Endothelial cell of umbilical vein (primary cell): ENCODE measurements at regions not wholly inside any gene's neighbourhood (a gene's known extent, or its start where the extent isn't known, plus 50 kb on each side); places are given as distances from the start of the nearest gene placed in this dataset.

Experiments used
- BruUV-seq: library from RNA; stranded (reverse); fragments of 400-500 nt; replicated peaks from 2 replicates; lab custom pipeline; 2021; lab: Mats Ljungman, UMichigan
- CTCF ChIA-PET: fragments of 300-600, 350-600 bp; sonication (Branson Sonifier 250); formaldehyde crosslinking; loops from one replicate; lab custom pipeline; 2021; ENCODE audit warnings: antibody characterized with exemption, inconsistent platforms; lab: Charles Lee
- POLR2A ChIA-PET: fragments of 300-600, 350-600 bp; sonication (Branson Sonifier 250); formaldehyde crosslinking; loops from one replicate; lab custom pipeline; 2021; ENCODE audit warnings: antibody characterized with exemption, inconsistent platforms; lab: Charles Lee
- DNase-seq: peaks from one replicate; pipeline ENCODE4 v3.0.0-alpha.2; 2011; ENCODE audit warnings: low read depth, low spot score
- FAIRE-seq: peaks from 2 replicates; lab custom pipeline; 2011; peaks lifted over from hg19 to GRCh38; lab: Jason Lieb, UNC
- H2AFZ ChIP-seq: 2 replicates; pipeline ENCODE4 v1.6.0; 2012; ENCODE audit warnings: low read depth, low read length, control low read depth, inconsistent platforms
- H3K27ac ChIP-seq: 2 replicates; pipeline ENCODE4 v1.5.1; 2011; ENCODE audit warnings: low read depth, mild to moderate bottlenecking, control low read depth, low read length, moderate library complexity; ENCODE audit not compliant: insufficient read depth
- H3K27me3 ChIP-seq, 2 experiments: 2 replicates each; pipeline versions ENCODE4 v1.6.0 to v1.6.1; 2011; ENCODE audit warnings: low read length in 2 of 2, mixed read lengths in 1 of 2; ENCODE audit not compliant: control insufficient read depth in 2 of 2, insufficient read depth in 2 of 2
- H3K36me3 ChIP-seq, 2 experiments: 2 replicates in 1 of 2; 3 replicates in 1 of 2; pipeline ENCODE4 v1.5.1; 2011; ENCODE audit warnings: low read length in 2 of 2, mild to moderate bottlenecking in 1 of 2, moderate library complexity in 1 of 2; ENCODE audit not compliant: control insufficient read depth in 2 of 2, insufficient read depth in 2 of 2; ENCODE audit errors: extremely low read depth in 1 of 2
- H3K4me1 ChIP-seq: 3 replicates; pipeline ENCODE4 v1.5.1; 2011; ENCODE audit warnings: mild to moderate bottlenecking, low read length; ENCODE audit not compliant: control insufficient read depth, insufficient read depth; ENCODE audit errors: extremely low read depth
- H3K4me2 ChIP-seq: 2 replicates; pipeline ENCODE4 v1.6.1; 2011; ENCODE audit warnings: low read length, control low read depth, mixed read lengths; ENCODE audit not compliant: insufficient read depth
- H3K4me3 ChIP-seq, 3 experiments: fragments of 200-600 bp in 1 of 3; sonication (generic), shearing (Covaris generic) in 1 of 3; replicated peaks in 1 of 3; 2 replicates each; pipeline ENCODE4 v1.5.1; 2011 to 2016; ENCODE audit warnings: control low read depth in 3 of 3, low read length in 3 of 3, mild to moderate bottlenecking in 2 of 3, inconsistent platforms in 1 of 3, low read depth in 1 of 3, moderate library complexity in 1 of 3; ENCODE audit not compliant: insufficient read depth in 1 of 3
- H3K79me2 ChIP-seq: 2 replicates; pipeline ENCODE4 v1.6.0; 2012; ENCODE audit warnings: low read length, inconsistent platforms; ENCODE audit not compliant: control insufficient read depth, insufficient read depth
- H3K9ac ChIP-seq: replicated peaks from 2 replicates; pipeline ENCODE3; 2011; ENCODE audit warnings: low read length, control low read depth; ENCODE audit not compliant: insufficient read depth; ENCODE audit errors: extremely low read depth
- H3K9me1 ChIP-seq: replicated peaks from 3 replicates; pipeline ENCODE4 v1.6.0; 2011; ENCODE audit warnings: mild to moderate bottlenecking, low read length; ENCODE audit not compliant: control insufficient read depth, insufficient read depth; ENCODE audit errors: extremely low read depth
- H3K9me3 ChIP-seq: replicated peaks from 2 replicates; pipeline ENCODE4 v1.5.1; 2012; ENCODE audit warnings: low read length, inconsistent platforms; ENCODE audit not compliant: control insufficient read depth, insufficient read depth
- H4K20me1 ChIP-seq: replicated peaks from 2 replicates; pipeline ENCODE3; 2011; ENCODE audit warnings: mild to moderate bottlenecking, low read length; ENCODE audit not compliant: control insufficient read depth, insufficient read depth; ENCODE audit errors: extremely low read depth
- EZH2 ChIP-seq: IDR thresholded peaks from 2 replicates; pipeline ENCODE4 v1.6.1; 2012; ENCODE audit warnings: borderline replicate concordance, low read depth, mild to moderate bottlenecking, moderate library complexity, low read length, inconsistent platforms; ENCODE audit not compliant: severe bottlenecking
- FOS ChIP-seq: IDR thresholded peaks from 2 replicates; pipeline ENCODE4 v1.6.1; 2011; ENCODE audit warnings: mild to moderate bottlenecking, low read length, moderate library complexity, borderline replicate concordance; ENCODE audit not compliant: insufficient read depth
- GATA2 ChIP-seq: IDR thresholded peaks from 2 replicates; pipeline ENCODE4 v1.7.0; 2011; ENCODE audit warnings: low read depth, mild to moderate bottlenecking, moderate library complexity, mixed read lengths, low read length; ENCODE audit not compliant: insufficient read length, insufficient read depth
- JUN ChIP-seq: IDR thresholded peaks from 2 replicates; pipeline ENCODE4 v1.6.1; 2011; ENCODE audit warnings: borderline replicate concordance, low read depth; ENCODE audit not compliant: insufficient read length, insufficient read depth
- MAX ChIP-seq: IDR thresholded peaks from 2 replicates; pipeline ENCODE4 v1.6.1; 2011; ENCODE audit not compliant: insufficient read depth, insufficient read length
- MYC ChIP-seq: IDR thresholded peaks from one replicate; pipeline ENCODE4 v1.6.1; 2011; ENCODE audit warnings: mild to moderate bottlenecking, low read depth, low read length
- POLR2A ChIP-seq: IDR thresholded peaks from 2 replicates; pipeline ENCODE4 v1.6.1; 2012; ENCODE audit warnings: low read depth, mild to moderate bottlenecking, control low read depth, low read length
- POLR2AphosphoS5 ChIP-seq: IDR thresholded peaks from 2 replicates; pipeline ENCODE4 v1.6.1; 2012; ENCODE audit warnings: low read depth, mild to moderate bottlenecking, control low read depth, low read length, moderate library complexity; ENCODE audit not compliant: insufficient read depth
- dilution Hi-C: fragments of 300-500 bp; cut with MboI; formaldehyde crosslinking; loops from one replicate; pipeline ENCODE4 v1.15.0; 2019; ENCODE audit warnings: low sequenced_read_pairs; ENCODE audit not compliant: extremely low pct_ligation_motif_present
- intact Hi-C: fragments of 100-400 bp; cut with micrococcal nuclease; formaldehyde crosslinking; loops from one replicate; pipeline ENCODE4 v1.10.0; 2022
- TF ChIP-seq, protein P1 (sequence below), 2 donors: IDR thresholded peaks; 1 replicate in 1 of 2; 2 replicates in 1 of 2; pipeline ENCODE4 v1.5.1; 2011; ENCODE audit warnings: low read length in 2 of 2, mild to moderate bottlenecking in 2 of 2, moderate library complexity in 2 of 2, control low read depth in 1 of 2, inconsistent platforms in 1 of 2, low read depth in 1 of 2; ENCODE audit not compliant: insufficient read depth in 1 of 2; ENCODE audit errors: extremely low read depth in 1 of 2

DNA sequence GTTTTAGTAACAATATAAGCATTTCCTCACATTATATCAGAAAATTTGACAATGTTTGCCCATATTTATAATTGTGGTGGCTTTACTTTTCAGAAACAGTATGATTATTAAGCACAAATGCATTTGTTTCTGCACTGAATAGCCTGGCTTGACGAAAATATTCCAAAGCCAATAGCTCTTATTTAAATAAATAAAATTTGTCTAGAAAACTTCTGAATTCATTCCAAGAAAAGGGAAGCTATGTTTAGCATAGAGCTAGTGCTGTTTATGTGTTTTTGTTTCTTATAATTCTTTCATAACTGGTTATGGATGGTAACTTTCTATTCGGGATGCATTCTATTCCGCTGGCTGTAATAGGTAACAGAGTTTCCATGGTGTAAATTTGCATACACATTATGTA is 268.6 kb downstream of the PTBP2 start:
- H3K4me1 ChIP-seq, result no peaks in the 10 kb centered on the region
- DNase-seq (no peak), FAIRE-seq (no peak)
- no peaks in the 10 kb centered on the region for H3K36me3 ChIP-seq
- H3K27me3 ChIP-seq, result no peaks in the 10 kb centered on the region
- dilution Hi-C loops, result no loop called here
- no peak overlapping the region for H3K4me2 ChIP-seq
- no peaks in the 10 kb centered on the region for H3K79me2 ChIP-seq
- no peak overlapping the region for H2AFZ ChIP-seq
- BruUV-seq, result no TSS peak
- H3K4me3 ChIP-seq, result no peak overlapping the region
- ChIA-PET POLR2A (no interaction called here), CTCF (no interaction called here)
- intact Hi-C loops, result no loop called here
- no peak overlapping the region for H3K9ac ChIP-seq
- H3K9me1 ChIP-seq, result no peaks in the 10 kb centered on the region
- no peak for TF ChIP-seq FOS
- TF ChIP-seq MAX, result no peak
- TF ChIP-seq GATA2, result no peak
- TF ChIP-seq POLR2A, result no peak
- TF ChIP-seq JUN, result no peak
- TF ChIP-seq, protein P1, sequence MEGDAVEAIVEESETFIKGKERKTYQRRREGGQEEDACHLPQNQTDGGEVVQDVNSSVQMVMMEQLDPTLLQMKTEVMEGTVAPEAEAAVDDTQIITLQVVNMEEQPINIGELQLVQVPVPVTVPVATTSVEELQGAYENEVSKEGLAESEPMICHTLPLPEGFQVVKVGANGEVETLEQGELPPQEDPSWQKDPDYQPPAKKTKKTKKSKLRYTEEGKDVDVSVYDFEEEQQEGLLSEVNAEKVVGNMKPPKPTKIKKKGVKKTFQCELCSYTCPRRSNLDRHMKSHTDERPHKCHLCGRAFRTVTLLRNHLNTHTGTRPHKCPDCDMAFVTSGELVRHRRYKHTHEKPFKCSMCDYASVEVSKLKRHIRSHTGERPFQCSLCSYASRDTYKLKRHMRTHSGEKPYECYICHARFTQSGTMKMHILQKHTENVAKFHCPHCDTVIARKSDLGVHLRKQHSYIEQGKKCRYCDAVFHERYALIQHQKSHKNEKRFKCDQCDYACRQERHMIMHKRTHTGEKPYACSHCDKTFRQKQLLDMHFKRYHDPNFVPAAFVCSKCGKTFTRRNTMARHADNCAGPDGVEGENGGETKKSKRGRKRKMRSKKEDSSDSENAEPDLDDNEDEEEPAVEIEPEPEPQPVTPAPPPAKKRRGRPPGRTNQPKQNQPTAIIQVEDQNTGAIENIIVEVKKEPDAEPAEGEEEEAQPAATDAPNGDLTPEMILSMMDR (IDR thresholded peaks at IDR 0.05; ENCODE audit: extremely low read depth in 1 of 2, insufficient read depth in 1 of 2, low read depth in 1 of 2, low read length in 2 of 2), result no peak
- no peak for TF ChIP-seq EZH2
- TF ChIP-seq POLR2AphosphoS5, result no peak
- no peak for TF ChIP-seq MYC
- no peaks in the 10 kb centered on the region for H4K20me1 ChIP-seq
- H3K27ac ChIP-seq, result no peak overlapping the region
- no peaks in the 10 kb centered on the region for H3K9me3 ChIP-seq
